Hepatocyte (in vitro differentiated cells): ENCODE measurements at regions not wholly inside any gene's neighbourhood (a gene's known extent, or its start where the extent isn't known, plus 50 kb on each side); places are given as distances from the start of the nearest gene placed in this dataset.

Experiments used
- EZH2 ChIP-seq: fragments of 200-600 bp; sonication (generic); IDR thresholded peaks from 2 replicates; pipeline ENCODE4 v1.6.1; 2016; ENCODE audit warnings: antibody characterized with exemption, mild to moderate bottlenecking, borderline replicate concordance
- EZH2phosphoT487 ChIP-seq: fragments of 200-600 bp; sonication (generic); IDR thresholded peaks from one replicate; pipeline ENCODE4 v1.6.1; 2018; ENCODE audit warnings: antibody characterized with exemption, mild to moderate bottlenecking, low read depth, moderate library complexity; ENCODE audit not compliant: unreplicated experiment, severe bottlenecking
- TF ChIP-seq, protein P1 (sequence below): fragments of 200-600 bp; sonication (generic); IDR thresholded peaks from 2 replicates; pipeline ENCODE4 v1.5.1; 2016; ENCODE audit warnings: antibody characterized with exemption, mild to moderate bottlenecking; ENCODE audit not compliant: poor library complexity

DNA sequence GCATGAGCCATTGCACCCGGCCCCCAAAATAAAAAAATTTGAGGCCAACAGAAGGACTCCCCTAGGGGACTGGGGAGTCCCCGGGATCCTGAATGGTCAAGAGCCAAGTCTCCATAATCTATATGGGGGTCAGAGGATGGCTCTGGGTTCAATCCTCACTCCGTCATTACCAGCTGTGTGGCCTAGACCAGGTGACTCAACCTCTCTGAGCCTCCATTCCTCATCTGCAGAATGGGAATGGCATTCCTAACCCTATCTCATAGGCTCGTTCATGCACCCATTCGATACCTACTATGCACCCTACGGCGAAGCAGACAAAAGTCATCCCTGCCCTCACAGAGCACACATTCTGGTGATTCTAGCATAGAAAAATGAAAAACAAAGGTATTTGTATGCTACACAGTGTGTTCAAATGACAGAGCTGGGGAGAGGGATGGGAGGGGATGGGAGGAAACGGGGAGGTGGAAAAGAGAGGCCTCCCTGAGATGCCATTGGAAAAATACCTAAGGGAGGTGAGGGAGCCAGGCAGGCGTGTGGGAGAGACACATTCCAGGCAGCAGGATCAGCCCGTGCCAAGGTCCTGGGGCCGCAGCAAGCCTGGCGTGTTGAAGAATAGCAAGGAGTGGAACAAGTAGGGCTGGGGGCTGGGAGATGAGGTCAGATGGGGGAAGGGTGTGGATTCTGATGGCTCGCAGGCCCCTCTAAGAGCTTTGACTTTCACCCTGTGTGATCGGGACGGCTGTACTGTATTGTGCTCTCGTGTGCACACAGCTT lies 71.2 kb downstream of the RMI2 start:
- TF ChIP-seq, protein P1, sequence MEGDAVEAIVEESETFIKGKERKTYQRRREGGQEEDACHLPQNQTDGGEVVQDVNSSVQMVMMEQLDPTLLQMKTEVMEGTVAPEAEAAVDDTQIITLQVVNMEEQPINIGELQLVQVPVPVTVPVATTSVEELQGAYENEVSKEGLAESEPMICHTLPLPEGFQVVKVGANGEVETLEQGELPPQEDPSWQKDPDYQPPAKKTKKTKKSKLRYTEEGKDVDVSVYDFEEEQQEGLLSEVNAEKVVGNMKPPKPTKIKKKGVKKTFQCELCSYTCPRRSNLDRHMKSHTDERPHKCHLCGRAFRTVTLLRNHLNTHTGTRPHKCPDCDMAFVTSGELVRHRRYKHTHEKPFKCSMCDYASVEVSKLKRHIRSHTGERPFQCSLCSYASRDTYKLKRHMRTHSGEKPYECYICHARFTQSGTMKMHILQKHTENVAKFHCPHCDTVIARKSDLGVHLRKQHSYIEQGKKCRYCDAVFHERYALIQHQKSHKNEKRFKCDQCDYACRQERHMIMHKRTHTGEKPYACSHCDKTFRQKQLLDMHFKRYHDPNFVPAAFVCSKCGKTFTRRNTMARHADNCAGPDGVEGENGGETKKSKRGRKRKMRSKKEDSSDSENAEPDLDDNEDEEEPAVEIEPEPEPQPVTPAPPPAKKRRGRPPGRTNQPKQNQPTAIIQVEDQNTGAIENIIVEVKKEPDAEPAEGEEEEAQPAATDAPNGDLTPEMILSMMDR: no peak
- no peak for TF ChIP-seq EZH2
- no peak for TF ChIP-seq EZH2phosphoT487
